Bronchial epithelial cell (primary cell): ENCODE measurements at regions not wholly inside any gene's neighbourhood (a gene's known extent, or its start where the extent isn't known, plus 50 kb on each side); places are given as distances from the start of the nearest gene placed in this dataset.

Experiments used
- DNase-seq: peaks from one replicate; pipeline ENCODE4 v3.0.0-alpha.2; 2010; ENCODE audit warnings: low read depth
- FAIRE-seq: peaks from 2 replicates; lab custom pipeline; 2011; peaks lifted over from hg19 to GRCh38; lab: Jason Lieb, UNC
- H3K27me3 ChIP-seq: 2 replicates; pipeline ENCODE4 v1.5.1; 2011; ENCODE audit warnings: low read length; ENCODE audit not compliant: control insufficient read depth, insufficient read depth
- H3K36me3 ChIP-seq: 2 replicates; pipeline ENCODE4 v1.5.1; 2011; ENCODE audit warnings: low read length; ENCODE audit not compliant: control insufficient read depth, insufficient read depth
- H3K4me3 ChIP-seq: 2 replicates; pipeline ENCODE4 v1.5.1; 2011; ENCODE audit warnings: mild to moderate bottlenecking, low read depth, low read length, control low read depth
- CTCF ChIP-seq: IDR thresholded peaks from 2 replicates; pipeline ENCODE4 v1.5.1; 2011; ENCODE audit warnings: mild to moderate bottlenecking, moderate library complexity, low read length, control low read depth, inconsistent platforms; ENCODE audit not compliant: insufficient read depth, severe bottlenecking

GRCh38 chr2:116450990-116451389 lies 1363.5 kb upstream of the DDX18 start:
- Histone ChIP-seq H3K36me3 (no peaks in the 10 kb centered on the region), H3K27me3 (no peaks in the 10 kb centered on the region), H3K4me3 (no peak overlapping the region)
- no peak for DNase-seq
- TF ChIP-seq CTCF, result no peak
- no peak for FAIRE-seq

GRCh38 chr2:116452651-116453050 lies 1361.8 kb upstream of the DDX18 start:
- FAIRE-seq, result no peak
- no peak for DNase-seq
- no peaks in the 10 kb centered on the region for H3K27me3 ChIP-seq
- no peak overlapping the region for H3K4me3 ChIP-seq
- no peaks in the 10 kb centered on the region for H3K36me3 ChIP-seq
- TF ChIP-seq CTCF, result no peak

- H3K36me3 ChIP-seq, result no peaks in the 10 kb centered on the region
- no peak overlapping the region for H3K4me3 ChIP-seq
- no peak for FAIRE-seq
- H3K27me3 ChIP-seq, result no peaks in the 10 kb centered on the region
- no peak for DNase-seq
- TF ChIP-seq CTCF, result no peak
Observed at GRCh38 chr2:116456429-116456828, 1358.1 kb upstream of the DDX18 start.

GRCh38 chr2:116467243-116467642 lies 1347.2 kb upstream of the DDX18 start:
- Histone ChIP-seq H3K4me3 (no peak overlapping the region), H3K27me3 (no peaks in the 10 kb centered on the region), H3K36me3 (no peaks in the 10 kb centered on the region)
- no peak for FAIRE-seq
- TF ChIP-seq CTCF, result no peak
- DNase-seq, result no peak

GRCh38 chr2:116477229-116477628 lies 1337.3 kb upstream of the DDX18 start:
- Histone ChIP-seq H3K4me3 (no peak overlapping the region), H3K36me3 (no peaks in the 10 kb centered on the region), H3K27me3 (no peaks in the 10 kb centered on the region)
- FAIRE-seq, result no peak
- DNase-seq, result no peak
- TF ChIP-seq CTCF, result no peak

- TF ChIP-seq CTCF, result no peak
- no peak for FAIRE-seq
- DNase-seq, result no peak
Observed at GRCh38 chr2:116487336-116487735, 1327.2 kb upstream of the DDX18 start.

More at GRCh38 chr2:116487336-116487735, 1327.2 kb upstream of the DDX18 start:
- no peak overlapping the region for H3K4me3 ChIP-seq
- no peaks in the 10 kb centered on the region for H3K27me3 ChIP-seq
- H3K36me3 ChIP-seq, result no peaks in the 10 kb centered on the region
